CD4-positive, alpha-beta T cell (primary cell): ENCODE measurements at regions not wholly inside any gene's neighbourhood (a gene's known extent, or its start where the extent isn't known, plus 50 kb on each side); places are given as distances from the start of the nearest gene placed in this dataset.
"Not testable (repeated sequence)": the region's sequence is repeated elsewhere in the genome, so short reads cannot be mapped to it uniquely, and the experiment has no call there.

ENCODE experiments used
- ATAC-seq: fragments of 200-7000 bp; cut with Tn5 transposase; one replicate; pipeline ENCODE4 v1.10.0; 2022; ENCODE audit warnings: mild to moderate bottlenecking; ENCODE audit not compliant: poor library complexity
- CTCF ChIA-PET: fragments of 350-600 bp; sonication (Branson Sonifier 250); formaldehyde crosslinking; loops from one replicate; lab custom pipeline; 2021; ENCODE audit warnings: antibody characterized with exemption, inconsistent platforms; lab: Charles Lee
- POLR2A ChIA-PET: fragments of 350-600 bp; sonication (Branson Sonifier 250); formaldehyde crosslinking; loops from one replicate; lab custom pipeline; 2021; ENCODE audit warnings: antibody characterized with exemption, inconsistent platforms; lab: Charles Lee
- DNase-seq, 14 experiments: peaks; one replicate each; pipeline ENCODE4 v3.0.0-alpha.2; 2013 to 2020; ENCODE audit warnings: mixed read lengths in 2 of 14
- H3K27ac ChIP-seq, 2 donors: one replicate each; pipeline versions ENCODE4 v1.5.1 to v1.7.0; 2013; ENCODE audit warnings: low read length in 2 of 2, low read depth in 1 of 2, mild to moderate bottlenecking in 1 of 2
- H3K27me3 ChIP-seq, 2 experiments: 1 replicate in 1 of 2; 2 replicates in 1 of 2; pipeline versions ENCODE4 v1.6.1 to v1.7.0; 2013; ENCODE audit warnings: low read length in 2 of 2, control low read depth in 1 of 2, mild to moderate bottlenecking in 1 of 2, moderate library complexity in 1 of 2; ENCODE audit not compliant: insufficient read depth in 2 of 2, control insufficient read depth in 1 of 2
- H3K36me3 ChIP-seq: one replicate; pipeline ENCODE4 v1.6.1; 2013; ENCODE audit warnings: low read length, control low read depth; ENCODE audit not compliant: insufficient read depth
- H3K4me1 ChIP-seq: one replicate; pipeline ENCODE4 v1.6.1; 2013; ENCODE audit warnings: low read length, control low read depth; ENCODE audit not compliant: insufficient read depth
- H3K4me3 ChIP-seq: one replicate; pipeline ENCODE4 v1.5.1; 2013; ENCODE audit warnings: mild to moderate bottlenecking, low read length, moderate library complexity
- H3K9me3 ChIP-seq, 2 experiments: 1 replicate in 1 of 2; 2 replicates in 1 of 2; pipeline versions ENCODE4 v1.6.1 to v1.7.0; 2013; ENCODE audit warnings: low read length in 2 of 2, mild to moderate bottlenecking in 2 of 2, control low read depth in 1 of 2, moderate library complexity in 1 of 2; ENCODE audit not compliant: control insufficient read depth in 1 of 2, insufficient read depth in 1 of 2
- H3K27ac Mint-ChIP-seq: one replicate; pipeline ENCODE4 v1.8.0; 2020; ENCODE audit warnings: mixed read lengths
- H3K27me3 Mint-ChIP-seq: one replicate; pipeline ENCODE4 v1.8.0; 2021; ENCODE audit warnings: mixed read lengths
- H3K36me3 Mint-ChIP-seq: one replicate; pipeline ENCODE4 v1.8.0; 2021; ENCODE audit warnings: low read depth, mixed read lengths
- H3K4me1 Mint-ChIP-seq: one replicate; pipeline ENCODE4 v1.8.0; 2021; ENCODE audit warnings: low read depth, mixed read lengths
- H3K4me3 Mint-ChIP-seq: one replicate; pipeline ENCODE4 v1.8.0; 2020; ENCODE audit warnings: mild to moderate bottlenecking, mixed read lengths
- H3K9me3 Mint-ChIP-seq: one replicate; pipeline ENCODE4 v1.8.0; 2020; ENCODE audit warnings: mixed read lengths
- CTCF ChIP-seq: fragments of 200-600 bp; IDR thresholded peaks from one replicate; pipeline ENCODE4 v1.8.0; 2022; ENCODE audit warnings: antibody characterized with exemption, mild to moderate bottlenecking
- intact Hi-C, 2 experiments: fragments of 100-400 bp; cut with DNase I in 1 of 2; cut with micrococcal nuclease in 1 of 2; formaldehyde crosslinking; loops; one replicate each; pipeline versions ENCODE4 v1.15.1 to v1.9.0; 2023 to 2025; cut with DNase I, micrococcal nuclease

GRCh38 chr22:25497181-25497641 is 67.3 kb upstream of the GRK3 start:
- ChIA-PET POLR2A (no interaction called here), CTCF (no interaction called here)
- Histone ChIP-seq H3K9me3 (no peaks in the 10 kb centered on the region), H3K36me3 (no peaks in the 10 kb centered on the region), H3K4me3 (no peak overlapping the region), H3K4me1 (no peaks in the 10 kb centered on the region), H3K27me3 (no peaks in the 10 kb centered on the region), H3K27ac (no peak overlapping the region)
- H3K27me3 Mint-ChIP-seq = peaks cover 25% of the 10 kb centered on the region
- DNase-seq (no peak), ATAC-seq (no peak)
- TF ChIP-seq CTCF = no peak
- no peaks in the 10 kb centered on the region for H3K36me3 Mint-ChIP-seq
- no peaks in the 10 kb centered on the region for H3K4me1 Mint-ChIP-seq
- intact Hi-C loops = no loop called here
- no peak overlapping the region for H3K27ac Mint-ChIP-seq
- H3K9me3 Mint-ChIP-seq = no peaks in the 10 kb centered on the region
- H3K4me3 Mint-ChIP-seq = no peak overlapping the region

GRCh38 chr22:25497716-25498115 is 66.8 kb upstream of the GRK3 start:
- ChIA-PET POLR2A (no interaction called here), CTCF (no interaction called here)
- Mint-ChIP-seq H3K27ac (no peak overlapping the region), H3K9me3 (no peaks in the 10 kb centered on the region), H3K4me1 (no peaks in the 10 kb centered on the region), H3K27me3 (peaks cover 25% of the 10 kb centered on the region), H3K4me3 (no peak overlapping the region), H3K36me3 (no peaks in the 10 kb centered on the region)
- Histone ChIP-seq H3K4me1 (no peaks in the 10 kb centered on the region), H3K36me3 (no peaks in the 10 kb centered on the region), H3K9me3 (no peaks in the 10 kb centered on the region), H3K27ac (no peak overlapping the region), H3K27me3 (no peaks in the 10 kb centered on the region), H3K4me3 (no peak overlapping the region)
- DNase-seq (no peak), ATAC-seq (no peak)
- intact Hi-C loops = no loop called here
- no peak for TF ChIP-seq CTCF

- CTCF ChIA-PET, H3K27me3 Mint-ChIP-seq, H3K36me3 ChIP-seq, H3K27me3 ChIP-seq, H3K9me3 ChIP-seq, H3K4me1 ChIP-seq, DNase-seq, POLR2A ChIA-PET, H3K4me1 Mint-ChIP-seq, H3K4me3 Mint-ChIP-seq, H3K9me3 Mint-ChIP-seq, ATAC-seq, H3K36me3 Mint-ChIP-seq, H3K27ac Mint-ChIP-seq, H3K4me3 ChIP-seq, intact Hi-C loops, H3K27ac ChIP-seq: not testable (repeated sequence)
Observed at GRCh38 chr22:25500671-25501070, 63.8 kb upstream of the GRK3 start.

GRCh38 chr22:25504017-25504416 is 60.5 kb upstream of the GRK3 start:
- H3K4me3 ChIP-seq, CTCF ChIA-PET, H3K4me1 ChIP-seq, H3K36me3 ChIP-seq, H3K9me3 ChIP-seq, H3K27ac Mint-ChIP-seq, H3K27me3 Mint-ChIP-seq, intact Hi-C loops, H3K4me1 Mint-ChIP-seq, H3K27me3 ChIP-seq, H3K9me3 Mint-ChIP-seq, H3K27ac ChIP-seq, H3K36me3 Mint-ChIP-seq, POLR2A ChIA-PET, ATAC-seq, H3K4me3 Mint-ChIP-seq, DNase-seq: not testable (repeated sequence)
